A204.1 (cell line): ENCODE measurements at regions not wholly inside any gene's neighbourhood (a gene's known extent, or its start where the extent isn't known, plus 50 kb on each side); places are given as distances from the start of the nearest gene placed in this dataset.

Experiments
- FAIRE-seq: peaks from 2 replicates; lab custom pipeline; 2012; peaks lifted over from hg19 to GRCh38; lab: Jason Lieb, UNC

DNA sequence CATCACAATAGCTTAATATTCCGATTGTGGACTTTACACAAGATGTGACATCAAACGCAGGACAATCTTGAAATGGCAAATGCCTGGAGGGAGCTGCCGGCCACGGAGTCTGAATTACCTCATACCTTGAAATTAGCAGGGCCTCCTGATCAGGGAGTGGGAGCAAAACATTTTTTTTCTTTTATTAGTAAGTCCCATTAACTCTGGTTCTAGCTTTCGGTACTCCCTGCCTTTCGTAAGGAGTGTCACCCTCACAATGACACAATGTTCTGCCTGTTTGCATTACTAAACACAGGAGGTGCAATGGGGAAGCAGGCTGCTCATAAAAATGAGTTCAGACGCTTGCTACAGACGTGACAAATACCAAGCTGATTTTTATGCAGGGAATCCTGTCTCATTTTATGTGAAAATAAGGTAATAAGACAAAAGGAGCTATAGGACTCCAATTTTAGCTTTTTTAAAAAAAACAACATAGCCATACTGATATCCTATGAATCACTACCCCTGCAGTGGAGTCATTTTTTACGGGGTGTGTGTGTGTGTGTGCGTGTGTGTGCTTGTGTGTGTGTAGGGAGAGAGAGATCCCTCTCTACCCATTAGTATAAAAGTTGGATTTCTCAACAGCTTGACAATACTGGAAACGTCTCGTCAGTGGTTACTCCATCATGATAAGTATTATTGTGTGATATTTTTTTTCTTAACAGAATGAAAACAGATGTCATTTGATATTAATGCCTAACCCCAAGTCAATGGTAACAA is 205.1 kb upstream of the RUNX1 start:
- no peak for FAIRE-seq

DNA sequence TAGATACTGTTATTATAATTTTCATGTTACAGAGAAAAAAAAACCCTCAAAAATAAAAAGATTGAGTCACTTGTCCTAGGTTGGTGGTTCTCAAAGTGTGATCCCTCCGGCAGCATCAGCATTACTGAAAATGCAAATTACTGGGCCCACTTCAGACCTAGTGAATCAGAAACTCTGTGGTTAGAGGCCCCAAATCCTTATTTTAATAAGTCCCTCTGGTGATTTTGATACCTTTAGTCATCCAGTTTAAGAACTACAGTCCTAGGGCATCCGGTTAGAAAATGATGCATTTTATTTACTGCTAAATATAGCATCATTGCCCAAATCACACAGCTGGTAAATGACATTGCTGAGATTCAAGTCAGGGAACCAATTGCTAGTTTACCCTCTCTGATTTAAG is 203.7 kb upstream of the RUNX1 start:
- no peak for FAIRE-seq

DNA sequence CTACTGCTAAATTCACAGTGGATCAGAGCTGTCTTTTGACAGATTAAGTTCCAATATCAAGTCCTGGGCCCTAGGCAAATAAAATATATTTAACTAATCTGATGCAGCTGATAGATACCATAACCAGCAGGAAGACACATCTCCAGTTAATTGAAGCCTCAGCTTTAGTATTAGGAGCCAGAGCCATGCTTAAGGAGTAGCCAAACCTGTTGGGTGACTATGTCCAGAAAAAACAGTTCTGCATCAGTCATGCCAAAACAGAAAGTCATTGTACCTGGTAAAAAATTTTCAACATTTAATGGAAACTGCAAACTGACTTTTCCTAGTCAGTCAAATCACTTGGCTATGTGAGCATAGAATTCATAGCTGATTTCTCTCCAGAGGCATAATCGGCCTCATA is 200.5 kb upstream of the RUNX1 start:
- FAIRE-seq: no peak

DNA sequence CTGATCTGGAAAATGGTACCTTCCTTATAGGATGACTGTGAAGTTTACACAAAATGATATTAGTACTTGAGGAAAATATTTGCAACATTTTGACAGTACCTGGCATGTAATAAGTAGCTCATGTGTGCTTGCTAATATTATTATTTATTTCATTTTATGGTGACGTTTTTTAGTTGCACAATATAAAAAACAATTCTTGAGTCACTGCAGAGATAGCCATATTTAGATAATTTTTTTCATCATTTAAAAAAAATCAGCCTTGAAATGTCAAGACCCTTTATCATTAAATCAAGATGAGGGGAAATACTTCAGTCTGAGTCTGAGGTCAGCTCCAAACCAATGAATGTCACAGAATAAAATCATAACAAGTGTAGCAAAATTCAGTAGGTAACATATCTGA is 196.8 kb upstream of the RUNX1 start:
- FAIRE-seq: no peak

DNA sequence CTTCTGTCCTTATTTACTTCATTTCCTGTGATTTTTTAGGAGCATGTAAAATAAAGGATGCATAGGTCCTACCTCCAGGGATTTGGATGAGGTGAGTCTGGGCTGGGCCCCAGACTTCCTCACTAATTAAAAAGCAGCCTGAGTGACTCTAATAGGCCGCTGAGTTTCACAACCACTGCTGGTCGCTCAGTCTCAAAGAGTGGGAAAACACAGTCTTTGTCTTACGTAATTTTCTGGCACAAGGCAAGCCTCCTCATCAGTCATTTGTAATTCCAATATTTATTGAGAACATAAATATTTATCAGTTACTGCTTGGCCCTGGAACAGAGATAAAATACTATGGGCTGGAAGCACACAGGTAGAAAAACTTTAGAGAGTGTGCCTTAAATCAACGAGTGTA is 195.4 kb upstream of the RUNX1 start:
- FAIRE-seq: no peak

DNA sequence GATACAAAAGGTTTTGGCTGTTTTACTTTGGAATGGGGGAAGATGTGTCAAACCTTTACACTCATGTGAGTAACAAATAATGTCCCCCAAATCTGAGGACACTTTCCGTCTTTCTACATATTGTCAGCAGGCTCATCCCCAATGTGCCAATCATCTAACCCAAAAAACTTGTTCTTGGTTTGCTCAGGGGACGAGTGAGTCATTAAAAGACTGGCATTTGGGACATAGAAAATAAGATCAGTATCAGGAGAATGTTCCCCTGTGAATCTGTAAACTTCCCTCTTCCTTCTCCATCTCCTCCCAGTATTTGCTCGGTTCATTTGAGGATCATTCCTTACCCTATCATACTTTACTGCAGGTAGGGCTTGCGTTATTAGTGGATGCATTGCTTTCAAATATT is 194.1 kb upstream of the RUNX1 start:
- FAIRE-seq: no peak

DNA sequence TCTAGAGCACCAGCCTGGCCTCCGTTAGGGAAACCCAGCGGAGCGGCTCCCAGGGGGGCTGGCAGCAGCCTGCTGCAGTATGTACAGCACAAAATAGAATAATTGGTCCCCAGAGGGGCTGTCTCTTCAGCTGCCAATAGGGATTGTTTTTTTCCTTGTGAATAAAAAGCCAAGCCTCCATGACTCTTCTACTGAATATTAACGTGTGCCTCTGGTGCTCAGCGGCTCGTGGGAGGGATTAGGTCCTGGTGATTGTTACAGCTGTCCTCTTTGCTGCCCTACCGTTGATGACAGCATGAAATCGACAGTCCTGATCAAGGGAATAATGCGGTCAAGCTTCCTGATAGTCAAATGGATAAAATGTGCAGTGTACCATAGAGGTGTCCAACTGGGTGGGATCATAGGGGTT is 190.7 kb upstream of the RUNX1 start:
- FAIRE-seq: no peak

DNA sequence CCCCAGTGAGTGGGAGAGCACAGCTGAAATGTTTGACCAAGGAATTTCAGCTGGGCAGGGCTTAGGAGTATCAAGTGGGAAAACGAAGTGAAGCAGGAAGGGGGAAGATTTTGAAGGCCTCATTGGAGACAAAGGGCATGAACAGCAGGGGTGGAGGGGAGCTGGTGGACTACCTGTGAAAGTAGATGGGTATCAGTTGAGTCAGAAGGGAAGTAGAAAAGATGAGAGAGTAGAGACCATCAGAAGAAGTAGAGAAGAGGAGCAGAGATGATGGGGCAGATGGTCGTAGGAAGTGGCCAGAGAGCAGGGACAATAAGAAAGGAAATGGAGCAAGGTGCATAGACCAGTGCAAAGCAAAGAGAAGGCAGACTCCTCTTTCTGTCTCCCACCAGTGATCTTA is 189.0 kb upstream of the RUNX1 start:
- FAIRE-seq: no peak

DNA sequence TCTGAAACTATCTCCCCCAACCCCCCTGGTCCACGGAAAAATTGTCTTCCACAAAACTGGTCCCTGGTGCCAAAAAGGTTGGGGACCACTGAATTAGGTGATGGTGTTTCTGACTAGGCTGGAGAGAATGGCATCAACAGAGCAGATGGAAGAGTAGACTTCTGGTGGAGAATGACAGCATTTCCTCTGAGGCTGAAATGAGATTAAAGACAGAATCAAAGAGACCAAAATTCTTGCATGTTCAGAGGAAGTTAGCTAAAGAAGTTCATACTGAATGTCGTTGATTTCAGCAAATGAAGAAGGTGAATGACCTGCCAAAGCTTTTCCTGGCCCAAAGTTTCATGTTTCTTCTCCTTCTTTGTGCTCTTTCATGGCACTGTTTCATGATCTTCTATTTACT is 188.2 kb upstream of the RUNX1 start:
- FAIRE-seq: no peak

DNA sequence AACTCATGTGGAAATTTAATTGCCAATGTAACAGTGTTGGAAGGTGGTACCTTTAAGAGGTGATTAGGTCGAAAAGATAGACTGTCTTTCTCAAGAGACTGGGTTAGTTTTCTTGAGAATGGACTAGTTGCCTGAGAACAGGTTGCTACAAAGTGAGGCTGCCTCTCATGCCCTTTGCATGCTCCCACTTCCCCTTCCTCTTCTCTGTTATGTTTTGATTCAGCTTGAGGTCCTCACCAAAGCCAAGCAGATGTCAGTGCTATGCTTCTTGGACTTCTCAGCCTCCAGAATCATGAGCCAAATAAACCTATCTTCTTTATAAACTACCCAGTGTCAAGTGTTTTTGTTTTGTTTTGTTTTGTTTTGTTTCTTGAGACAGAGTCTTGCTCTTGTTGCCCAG is 187.0 kb upstream of the RUNX1 start:
- FAIRE-seq: no peak

DNA sequence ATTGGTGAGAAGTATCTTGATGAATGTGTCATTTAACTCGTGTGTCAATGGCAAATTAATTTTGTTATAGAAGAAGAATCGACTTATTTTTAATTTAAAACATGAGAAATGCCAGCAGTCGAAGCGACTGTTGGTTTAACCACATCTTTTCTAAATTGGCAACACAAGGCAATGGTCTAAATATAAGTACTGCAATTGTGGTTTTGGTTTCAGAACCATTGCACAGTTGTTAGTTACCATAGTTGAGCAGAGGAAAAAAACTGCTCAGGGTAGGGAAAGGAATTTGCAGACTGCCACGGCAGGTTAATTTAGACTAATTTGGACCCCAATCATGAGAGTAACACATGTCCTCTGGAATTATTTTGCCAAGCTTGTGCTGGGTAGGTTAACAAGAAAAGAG is 185.6 kb upstream of the RUNX1 start:
- no peak for FAIRE-seq

DNA sequence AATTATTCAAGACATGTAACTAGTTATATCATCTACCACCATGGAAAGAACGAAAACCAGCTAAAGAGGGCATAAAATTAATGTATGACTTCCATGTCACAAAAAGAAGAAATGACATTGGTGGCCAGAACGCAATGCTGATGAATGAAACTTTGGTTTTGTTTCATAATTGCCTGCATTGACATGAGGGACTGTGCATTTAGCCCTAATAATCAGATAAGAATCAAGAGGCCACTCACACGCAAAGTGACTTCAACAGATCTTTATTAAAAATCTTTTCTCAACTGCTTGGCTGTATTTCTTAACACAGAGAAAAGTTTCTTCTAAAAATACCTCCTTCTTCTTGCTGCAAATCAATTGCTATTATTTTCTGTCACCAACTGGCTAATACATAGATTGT is 184.7 kb upstream of the RUNX1 start:
- FAIRE-seq: no peak

DNA sequence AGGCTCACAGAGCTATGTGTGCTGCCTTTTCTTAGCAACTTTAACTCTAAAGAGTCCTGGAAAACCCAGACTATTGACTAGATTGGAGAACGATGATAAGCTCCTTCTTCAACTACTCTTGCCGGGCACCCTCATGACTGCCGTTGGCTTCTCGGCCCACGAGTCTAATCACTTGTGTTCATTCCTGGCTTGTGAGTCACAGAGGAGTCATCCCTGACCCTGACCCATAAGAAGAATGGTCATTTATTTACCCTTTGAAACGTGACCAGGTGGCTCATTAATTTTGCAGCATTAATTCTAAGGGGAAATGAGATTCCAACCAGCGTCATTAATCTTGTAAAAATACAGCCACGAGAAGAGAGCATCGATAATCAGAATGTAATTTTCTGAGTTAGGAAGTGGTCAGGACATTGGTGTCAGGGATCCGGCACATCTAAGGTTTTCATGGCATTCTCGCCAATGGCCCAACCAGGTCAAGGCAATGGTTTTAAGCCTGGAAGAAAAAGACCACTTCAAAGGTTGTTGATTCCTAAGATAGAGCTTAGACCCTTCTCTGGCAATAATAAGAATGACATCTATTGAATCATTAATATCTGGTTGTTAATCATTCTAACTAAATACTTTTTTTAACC is 183.6 kb upstream of the RUNX1 start:
- no peak for FAIRE-seq

DNA sequence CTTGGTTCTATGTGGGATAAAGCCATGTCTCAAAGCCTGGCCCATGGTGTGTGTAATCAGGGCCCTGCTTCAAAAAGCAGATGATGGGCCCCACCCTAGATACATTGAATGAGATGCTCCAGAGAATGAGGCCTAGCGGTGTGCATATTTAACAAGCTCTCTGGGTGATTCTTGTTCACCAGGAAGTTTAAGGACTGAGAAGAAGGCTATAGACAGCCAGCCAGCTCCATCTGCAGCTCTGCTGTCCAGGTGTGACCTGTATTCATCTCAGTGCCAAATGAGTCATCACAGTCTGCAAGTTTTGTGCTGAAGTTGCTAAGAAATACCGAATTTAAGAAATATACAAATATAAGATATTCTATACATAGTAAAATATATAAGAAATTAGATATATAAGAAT is 182.0 kb upstream of the RUNX1 start:
- FAIRE-seq: no peak

DNA sequence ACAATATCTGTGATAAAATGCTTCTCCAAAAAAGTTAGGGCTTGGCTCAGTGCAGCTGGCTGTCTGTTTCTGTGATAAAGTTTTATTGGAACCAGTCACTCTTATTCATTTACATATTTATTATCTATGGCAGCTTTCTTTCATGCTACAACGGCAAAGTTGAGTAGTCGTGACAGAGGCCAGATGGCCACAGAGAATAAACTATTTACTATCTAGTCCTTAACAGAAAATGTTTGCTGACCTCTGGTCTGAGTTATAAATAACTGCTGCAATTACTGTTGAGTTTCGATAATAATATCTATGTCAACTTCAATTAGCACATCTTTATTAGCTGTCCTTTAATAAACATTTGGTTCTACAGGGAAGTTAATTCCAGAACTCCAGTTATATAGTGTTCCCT is 180.2 kb upstream of the RUNX1 start:
- no peak for FAIRE-seq

DNA sequence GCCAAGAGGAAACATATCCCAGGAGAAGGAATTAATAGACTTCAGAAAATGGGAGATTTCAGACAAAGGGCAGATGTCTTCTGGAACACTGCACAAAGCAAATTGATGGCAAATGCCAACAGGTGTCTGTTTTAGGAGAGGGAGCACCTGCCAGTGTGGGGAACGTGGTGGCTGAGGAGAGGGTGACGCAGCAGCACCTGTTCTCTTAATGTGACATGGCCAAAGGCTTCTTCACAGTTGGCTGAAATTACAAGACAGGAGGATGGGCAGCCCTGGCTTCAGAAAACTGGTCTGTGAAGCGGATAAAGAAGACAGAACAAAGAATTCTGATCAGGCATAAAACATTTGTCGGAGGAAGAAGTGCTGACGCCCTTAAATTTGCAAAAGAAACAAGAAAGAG is 178.7 kb upstream of the RUNX1 start:
- FAIRE-seq: no peak

DNA sequence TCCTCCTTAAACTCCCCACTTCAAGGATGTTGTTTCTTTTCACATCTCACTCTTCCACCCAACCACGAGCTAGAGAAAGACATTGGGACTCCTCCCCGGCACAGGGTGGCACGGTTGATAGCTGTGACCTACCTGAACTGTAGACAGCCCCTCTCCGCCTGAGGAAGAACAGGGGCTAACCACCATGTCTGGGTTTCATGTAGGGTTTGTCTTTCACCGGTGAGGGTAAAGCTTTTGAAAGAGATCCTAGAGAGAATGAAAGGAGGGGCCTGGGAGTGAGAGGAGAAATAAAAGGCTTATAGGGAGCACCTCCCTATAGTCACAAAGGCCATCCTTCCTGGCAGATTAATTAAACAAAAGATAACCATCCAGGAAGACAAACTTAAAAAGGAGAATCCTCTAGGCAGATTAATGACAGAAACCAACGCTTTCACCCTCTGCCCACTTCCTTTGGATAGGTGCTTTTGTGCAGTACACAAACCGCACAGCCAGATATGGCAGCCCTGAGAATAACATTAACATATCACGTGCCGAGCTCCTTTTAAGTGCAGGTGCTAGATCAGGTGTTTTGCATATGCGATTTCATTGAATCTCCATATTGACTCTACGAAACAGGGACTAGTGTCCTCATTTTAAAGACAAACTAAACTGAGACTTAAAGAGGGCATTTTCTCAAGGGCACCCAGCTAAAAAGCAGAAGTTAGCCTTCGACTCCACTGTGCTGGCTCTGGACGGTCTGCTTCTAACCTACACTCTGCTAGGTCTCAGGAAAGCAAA is 178.1 kb upstream of the RUNX1 start:
- FAIRE-seq: no peak

DNA sequence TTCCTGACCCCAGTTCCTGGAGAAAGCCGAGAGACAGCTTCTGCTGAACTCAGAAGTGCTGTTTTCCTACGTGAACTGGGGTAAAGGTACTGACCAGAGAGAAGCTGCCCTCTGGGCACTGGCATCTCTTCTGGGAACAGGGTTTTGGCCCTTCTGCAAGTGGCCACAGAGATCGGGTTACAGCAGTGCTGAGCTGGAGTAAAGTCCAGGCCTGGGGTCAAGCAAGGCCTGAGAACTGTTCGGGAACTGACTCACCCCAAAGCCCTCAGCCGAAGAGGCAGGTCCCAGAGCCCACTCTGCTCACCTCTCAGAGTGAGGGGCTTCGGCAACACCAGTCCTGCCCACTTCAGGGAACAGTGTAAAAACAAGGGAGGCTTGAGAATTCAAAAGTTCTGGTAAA is 177.2 kb upstream of the RUNX1 start:
- no peak for FAIRE-seq

DNA sequence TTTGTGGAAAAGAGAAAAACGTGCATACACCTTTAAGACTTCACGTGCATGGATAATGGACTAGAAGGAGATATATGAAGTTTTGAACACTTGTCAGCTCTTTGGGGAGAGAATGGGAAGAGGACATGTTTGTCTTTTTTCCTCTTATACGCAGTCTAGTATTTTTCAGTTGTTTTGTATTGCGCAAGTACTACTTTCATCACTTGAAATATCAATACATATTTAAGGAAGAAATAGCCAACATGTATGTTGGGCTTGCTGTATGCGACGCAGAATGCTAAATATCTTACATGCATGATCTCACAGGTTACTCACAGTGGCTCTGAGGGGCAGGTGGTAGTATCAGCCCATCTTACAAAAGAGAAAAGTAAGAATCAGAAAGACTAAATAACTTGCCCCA is 176.5 kb upstream of the RUNX1 start:
- FAIRE-seq: no peak

DNA sequence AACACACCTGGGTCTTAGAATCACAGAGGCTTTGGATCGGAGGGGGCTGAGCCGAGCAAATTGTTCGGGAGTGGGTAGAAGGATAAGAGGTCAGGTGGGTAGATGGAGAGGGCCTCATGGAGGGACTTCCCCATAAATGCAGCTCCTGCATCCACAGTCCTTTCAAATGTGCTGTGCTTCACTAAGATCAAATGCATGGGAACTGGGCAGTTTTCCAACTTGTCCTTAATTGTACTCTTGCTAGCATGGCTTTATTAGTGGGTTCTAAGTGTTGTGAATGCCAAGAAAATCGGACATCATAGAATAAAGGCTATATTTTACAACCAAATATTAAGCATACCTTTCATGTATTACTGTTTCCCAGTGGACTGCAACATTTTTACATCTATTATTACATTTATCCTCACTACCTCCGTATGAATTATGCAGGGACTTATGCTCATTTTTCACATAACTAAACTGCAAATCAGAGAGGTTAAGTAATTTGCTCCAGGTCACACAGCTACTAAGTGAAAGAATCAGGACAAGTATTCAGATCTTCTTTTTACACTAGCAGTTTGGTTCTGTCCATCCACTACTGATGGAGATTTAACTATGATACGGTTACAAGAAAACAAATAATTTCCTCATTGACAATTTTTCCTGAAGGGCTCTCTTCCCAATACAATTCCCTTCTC is 174.5 kb upstream of the RUNX1 start:
- no peak for FAIRE-seq

DNA sequence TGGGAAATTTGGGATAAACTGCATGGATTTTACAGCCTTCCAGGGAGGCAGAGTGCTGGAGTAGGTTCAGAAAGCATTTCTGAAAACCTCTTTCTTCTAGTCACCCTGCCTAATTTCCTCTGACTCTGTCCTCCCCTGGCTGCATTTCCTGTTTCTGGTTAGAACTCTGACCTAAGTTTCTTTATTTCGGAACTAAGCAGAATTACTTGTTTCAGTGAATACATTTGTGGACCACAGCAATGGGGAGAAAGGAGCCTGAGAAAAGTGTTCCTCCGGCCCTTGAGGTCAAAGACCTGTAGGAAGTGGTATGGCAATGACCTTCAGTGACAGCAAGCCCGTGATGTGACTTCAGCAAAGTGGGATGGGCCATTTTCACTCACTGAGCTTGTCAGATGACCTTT is 173.4 kb upstream of the RUNX1 start:
- no peak for FAIRE-seq

DNA sequence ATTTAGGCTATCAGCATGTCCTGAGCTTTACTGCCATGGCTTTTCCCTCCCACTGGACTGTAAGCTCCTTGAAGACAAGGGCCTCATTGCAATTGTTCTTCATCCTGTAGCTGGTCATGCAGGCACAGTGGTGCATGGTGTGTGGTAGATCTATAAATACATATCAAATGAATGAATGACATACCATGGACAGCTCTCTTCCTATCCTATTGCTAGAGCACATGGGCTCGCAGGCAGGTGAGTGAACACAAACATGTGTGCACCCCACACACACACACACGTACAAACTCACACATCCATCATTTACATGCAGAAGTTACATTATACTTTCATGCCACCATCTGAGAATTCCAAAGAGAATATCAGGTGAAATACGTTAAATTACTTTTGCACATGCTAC is 172.9 kb upstream of the RUNX1 start:
- FAIRE-seq: no peak

DNA sequence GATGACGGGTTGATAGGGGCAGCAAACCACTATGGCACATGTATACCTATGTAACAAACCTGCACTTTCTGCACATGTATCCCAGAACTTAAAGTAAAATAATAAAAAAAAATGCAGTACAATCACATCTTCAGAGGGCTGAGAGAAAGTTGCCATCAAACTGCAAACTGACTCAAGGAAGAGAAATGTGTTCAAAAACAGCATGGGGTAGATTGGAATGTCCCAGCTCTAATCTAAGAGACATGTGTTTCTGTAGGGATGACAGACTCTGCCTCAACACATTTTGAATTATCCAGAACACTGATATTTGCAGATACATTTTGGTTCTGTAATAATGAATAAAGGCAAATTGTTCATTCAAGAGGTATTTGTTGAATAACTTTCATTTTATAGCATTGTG is 171.2 kb upstream of the RUNX1 start:
- FAIRE-seq: no peak
